GM19455 (cell line): ENCODE measurements at regions not wholly inside any gene's neighbourhood (a gene's known extent, or its start where the extent isn't known, plus 50 kb on each side); places are given as distances from the start of the nearest gene placed in this dataset.

Experiments
- ATAC-seq: cut with Tn5 transposase; IDR thresholded peaks from one replicate; pipeline ENCODE4 v1.9.1; 2021; ENCODE audit not compliant: unreplicated experiment

DNA sequence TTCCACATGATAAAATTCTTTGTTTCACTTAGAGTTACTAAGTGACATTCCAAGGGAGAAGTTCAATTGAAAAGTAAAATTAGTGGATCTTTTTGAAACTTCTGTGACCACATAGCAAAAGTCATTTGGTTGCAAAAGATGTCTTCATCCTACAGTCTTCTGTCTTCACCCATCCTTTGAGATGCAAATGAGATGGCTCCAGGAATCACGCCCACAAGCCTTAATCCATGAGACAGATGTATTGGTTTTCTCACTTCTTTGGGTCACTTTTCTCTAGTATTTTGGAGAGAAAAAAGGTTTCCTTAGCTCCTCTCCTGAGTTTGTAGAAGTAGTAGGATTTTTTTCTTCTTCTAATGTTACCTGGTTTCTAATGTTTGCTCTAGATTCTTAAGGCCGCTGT is 259.5 kb upstream of the SLC10A2 start:
- no peak for ATAC-seq

DNA sequence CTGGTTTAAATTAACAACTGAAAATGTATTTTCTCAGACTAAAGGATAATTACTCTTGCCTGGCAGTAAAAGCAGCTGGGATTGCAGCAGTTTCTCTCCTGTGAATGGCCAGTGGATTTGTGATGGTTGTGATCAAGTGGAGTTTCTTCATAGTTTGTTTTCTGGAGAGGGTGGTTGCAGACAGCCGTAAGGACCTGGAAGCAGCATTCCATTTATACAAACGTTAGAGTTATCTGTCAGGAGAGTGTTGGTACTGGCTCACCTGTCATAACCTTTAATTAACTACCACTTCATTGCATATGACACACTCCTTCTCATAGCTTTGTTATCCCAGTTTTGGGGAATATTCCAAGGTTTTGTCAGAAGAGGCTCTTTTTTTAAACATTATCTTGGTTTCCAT is 258.4 kb upstream of the SLC10A2 start:
- ATAC-seq = no peak

- ATAC-seq = no peak
These were observed 249.5 kb upstream of the SLC10A2 start for GRCh38 chr13:103315711-103316110.

GRCh38 chr13:103312467-103312866 is 246.2 kb upstream of the SLC10A2 start:
- ATAC-seq = no peak

DNA sequence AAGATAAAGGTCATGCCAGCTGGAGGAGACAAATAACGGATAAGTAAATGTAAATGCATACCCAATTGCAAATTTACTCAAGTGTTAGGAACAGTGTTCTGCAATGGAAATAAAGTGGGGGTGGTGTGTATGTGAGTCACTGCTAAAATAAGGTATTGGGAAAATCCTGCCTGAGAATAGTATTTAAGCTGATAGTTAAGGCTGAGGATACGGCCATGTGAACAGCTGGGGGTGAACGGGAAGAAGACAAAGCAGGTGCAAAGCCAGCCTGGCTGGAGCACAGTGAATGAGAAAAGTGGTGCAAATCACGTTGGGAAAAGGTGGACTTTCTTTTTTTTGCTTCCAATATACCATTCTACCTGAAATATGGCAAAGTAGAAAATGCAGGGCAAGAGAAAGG is 242.4 kb upstream of the SLC10A2 start:
- ATAC-seq = no peak

- no peak for ATAC-seq
These were observed 239.9 kb upstream of the SLC10A2 start for GRCh38 chr13:103306163-103306562.

DNA sequence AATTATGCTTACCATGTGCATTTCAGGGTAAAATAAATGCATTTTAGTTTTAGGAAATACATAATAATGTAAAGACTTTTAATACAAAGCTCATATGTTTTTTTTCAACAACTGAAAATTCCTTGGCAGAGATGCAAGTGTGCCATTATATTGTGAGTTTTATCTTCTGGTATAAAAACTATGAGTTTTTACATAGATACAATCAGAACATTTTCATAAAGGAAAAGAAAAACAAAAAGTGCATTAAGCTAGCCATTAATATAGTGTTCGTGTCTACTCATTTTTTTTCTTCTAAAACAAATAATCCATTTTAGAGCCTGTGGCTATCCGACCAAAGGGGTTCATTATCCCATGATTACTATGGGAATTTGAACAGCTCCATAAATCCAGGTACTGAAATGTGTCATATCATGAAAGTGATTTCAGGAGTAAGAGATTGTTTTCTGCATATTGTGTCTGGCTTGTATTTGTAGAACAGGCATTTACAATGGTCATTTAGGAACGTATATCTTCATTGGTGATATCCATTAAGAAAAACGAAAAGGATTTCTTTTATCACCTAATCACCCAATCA is 236.9 kb upstream of the SLC10A2 start:
- ATAC-seq = no peak

GRCh38 chr13:103302676-103303075 is 236.5 kb upstream of the SLC10A2 start:
- ATAC-seq = no peak

DNA sequence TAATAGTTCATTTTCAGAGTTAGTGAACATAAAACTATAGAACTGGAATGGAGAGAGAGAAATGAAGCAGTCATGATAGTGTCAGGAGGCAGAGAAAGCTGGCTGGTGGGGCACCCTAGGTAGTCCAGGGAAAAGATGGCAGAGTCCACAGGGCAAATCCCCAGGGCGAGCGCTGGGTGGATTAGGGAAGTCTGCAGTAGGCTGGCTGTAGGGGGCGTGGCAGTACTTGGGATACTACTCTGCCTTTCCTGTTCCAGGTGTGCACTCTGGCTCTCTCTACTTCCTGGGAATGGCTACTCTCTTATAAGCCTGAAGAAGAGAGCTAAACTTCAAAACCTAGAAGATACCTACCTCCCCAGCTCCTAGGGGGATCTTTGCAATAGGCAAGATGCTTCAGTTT is 232.9 kb upstream of the SLC10A2 start:
- no peak for ATAC-seq

- no peak for ATAC-seq
These were observed 230.9 kb upstream of the SLC10A2 start for GRCh38 chr13:103297083-103297482.

GRCh38 chr13:103291798-103292572 is 225.8 kb upstream of the SLC10A2 start:
- ATAC-seq = no peak

GRCh38 chr13:103291226-103291625 is 225.0 kb upstream of the SLC10A2 start:
- no peak for ATAC-seq

- ATAC-seq = no peak
These were observed 223.5 kb upstream of the SLC10A2 start for GRCh38 chr13:103289681-103290080.

DNA sequence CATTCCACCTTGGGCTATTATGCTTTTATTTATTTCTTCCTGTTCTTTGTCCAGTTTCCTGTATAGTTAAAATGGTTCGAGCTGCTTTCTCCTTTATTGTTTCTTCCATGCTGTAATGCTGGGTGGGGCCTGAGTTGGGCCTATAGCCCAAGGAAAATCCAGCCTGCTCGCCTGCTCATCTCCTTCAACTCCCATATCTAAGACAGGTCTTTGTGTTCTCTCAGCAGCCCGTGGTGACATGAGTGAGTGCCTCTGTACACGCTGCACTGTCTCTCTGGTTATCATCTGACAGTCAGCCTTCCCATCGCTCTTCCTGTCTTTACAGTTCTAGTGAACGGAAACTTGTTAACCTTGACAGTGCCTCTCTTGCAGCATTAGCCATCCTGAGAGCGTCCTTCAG is 221.9 kb upstream of the SLC10A2 start:
- no peak for ATAC-seq

DNA sequence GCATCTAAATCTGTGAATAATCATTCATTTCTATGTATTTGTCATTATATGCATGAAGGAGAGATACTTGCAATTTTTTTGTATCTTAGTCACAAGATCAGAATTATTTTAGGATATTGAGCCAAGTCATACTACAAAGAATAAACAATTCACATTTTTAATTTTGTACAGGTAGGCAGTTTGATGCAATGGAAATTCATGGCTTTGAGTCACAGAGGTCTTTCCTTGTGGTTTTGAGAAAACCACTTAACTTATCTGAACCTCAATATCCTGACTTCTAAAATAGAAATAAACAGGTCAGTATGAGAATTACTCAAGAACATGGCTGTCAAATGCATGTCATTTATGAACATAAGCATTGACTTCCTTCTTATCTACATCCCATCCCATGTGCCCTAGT is 221.4 kb upstream of the SLC10A2 start:
- no peak for ATAC-seq

- ATAC-seq = no peak
These were observed 218.2 kb upstream of the SLC10A2 start for GRCh38 chr13:103284466-103284865.

GRCh38 chr13:103283451-103283820 is 217.2 kb upstream of the SLC10A2 start:
- ATAC-seq = no peak

GRCh38 chr13:103282571-103283450 is 216.6 kb upstream of the SLC10A2 start:
- no peak for ATAC-seq

- no peak for ATAC-seq
These were observed 211.9 kb upstream of the SLC10A2 start for GRCh38 chr13:103277959-103278694.

DNA sequence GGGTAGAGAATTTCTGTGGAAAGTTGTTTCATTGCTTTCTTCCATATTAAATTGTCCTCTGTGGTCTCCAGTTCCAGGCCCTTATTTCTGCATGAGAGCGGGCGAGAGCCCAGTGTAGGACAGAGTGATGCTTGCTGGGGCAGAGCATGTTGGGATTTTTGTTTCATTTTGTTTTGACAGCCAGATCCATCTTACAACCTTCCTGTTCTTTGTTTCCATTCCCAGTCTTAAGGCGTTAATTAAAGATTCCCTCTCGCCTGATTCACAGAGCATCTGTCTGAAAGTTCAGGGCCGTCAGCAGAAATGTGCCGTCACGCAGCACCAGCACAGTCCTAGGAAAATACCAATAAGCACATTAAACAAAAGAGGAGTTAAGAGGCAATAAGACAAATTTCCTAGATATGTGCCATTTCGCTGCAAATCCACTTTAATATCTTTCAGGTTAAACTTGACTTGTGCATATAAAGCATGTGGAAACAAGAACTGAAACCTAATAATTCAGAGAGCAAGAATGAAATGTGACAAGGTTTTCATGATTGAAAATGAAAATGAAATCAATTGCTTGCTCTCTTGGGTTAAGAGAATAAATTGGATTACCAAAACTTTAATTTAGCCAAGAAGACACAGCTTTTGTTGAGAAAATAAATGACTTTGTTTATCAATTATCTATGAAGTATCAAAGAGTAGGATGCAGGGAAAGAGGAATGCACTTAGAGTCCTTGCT is 210.7 kb upstream of the SLC10A2 start:
- peak; percentile 91 for ATAC-seq

- ATAC-seq = no peak
These were observed 209.5 kb upstream of the SLC10A2 start for GRCh38 chr13:103275722-103276121.
